Astrocyte of the spinal cord (primary cell): ENCODE measurements at regions not wholly inside any gene's neighbourhood (a gene's known extent, or its start where the extent isn't known, plus 50 kb on each side); places are given as distances from the start of the nearest gene placed in this dataset.

ENCODE experiments used
- DNase-seq: peaks from one replicate; pipeline ENCODE4 v3.0.0; 2011; ENCODE audit warnings: low read depth, low spot score
- H3K4me3 ChIP-seq: 2 replicates; pipeline ENCODE4 v1.5.1; 2011; ENCODE audit warnings: low read depth, mild to moderate bottlenecking, low read length, moderate library complexity
- CTCF ChIP-seq: IDR thresholded peaks from 2 replicates; pipeline ENCODE4 v1.5.1; 2012; ENCODE audit warnings: low read depth, mild to moderate bottlenecking, low read length, inconsistent platforms
- in situ Hi-C: cut with HindIII; loops from 2 replicates; pipeline ENCODE4 v1.10.0; 2017; ENCODE audit warnings: low sequenced_read_pairs

GRCh38 chr2:7508296-7508943 lies 591.2 kb downstream of the RNF144A start:
- no peak for DNase-seq
- TF ChIP-seq CTCF = no peak
- in situ Hi-C loops = no loop called here
- H3K4me3 ChIP-seq = no peak overlapping the region

- DNase-seq = no peak
- no peak for TF ChIP-seq CTCF
- in situ Hi-C loops = no loop called here
- H3K4me3 ChIP-seq = no peak overlapping the region
Measured at GRCh38 chr2:7510353-7510752, 593.1 kb downstream of the RNF144A start.

GRCh38 chr2:7513834-7514233 lies 596.6 kb downstream of the RNF144A start:
- no peak overlapping the region for H3K4me3 ChIP-seq
- in situ Hi-C loops = no loop called here
- TF ChIP-seq CTCF = no peak
- DNase-seq = no peak

GRCh38 chr2:7515327-7515726 lies 598.1 kb downstream of the RNF144A start:
- in situ Hi-C loops = no loop called here
- DNase-seq = no peak
- TF ChIP-seq CTCF = no peak
- no peak overlapping the region for H3K4me3 ChIP-seq

- no peak overlapping the region for H3K4me3 ChIP-seq
- no peak for DNase-seq
- TF ChIP-seq CTCF = no peak
- in situ Hi-C loops = no loop called here
Measured at GRCh38 chr2:7516484-7517063, 599.4 kb downstream of the RNF144A start.

GRCh38 chr2:7517088-7517487 lies 599.9 kb downstream of the RNF144A start:
- in situ Hi-C loops = no loop called here
- H3K4me3 ChIP-seq = no peak overlapping the region
- no peak for DNase-seq
- TF ChIP-seq CTCF = no peak
